HG03442 (cell line): ENCODE measurements at regions not wholly inside any gene's neighbourhood (a gene's known extent, or its start where the extent isn't known, plus 50 kb on each side); places are given as distances from the start of the nearest gene placed in this dataset.

Experiments
- ATAC-seq: cut with Tn5 transposase; IDR thresholded peaks from one replicate; pipeline ENCODE4 v1.9.1; 2021; ENCODE audit warnings: mild to moderate bottlenecking, moderate library complexity; ENCODE audit not compliant: unreplicated experiment

- no peak for ATAC-seq
Observed at GRCh38 chr4:166481055-166481454, 608.0 kb downstream of the TLL1 start.

GRCh38 chr4:166481739-166482138 lies 608.7 kb downstream of the TLL1 start:
- no peak for ATAC-seq

GRCh38 chr4:166482758-166483157 lies 609.7 kb downstream of the TLL1 start:
- ATAC-seq: no peak

- no peak for ATAC-seq
Observed at GRCh38 chr4:166491635-166492034, 618.6 kb downstream of the TLL1 start.

GRCh38 chr4:166493924-166494345 lies 620.9 kb downstream of the TLL1 start:
- no peak for ATAC-seq

GRCh38 chr4:166498546-166498945 lies 625.5 kb downstream of the TLL1 start:
- no peak for ATAC-seq

- peak; percentile 75 for ATAC-seq
Observed at GRCh38 chr4:166499820-166500219, 626.8 kb downstream of the TLL1 start.

- ATAC-seq: peak; percentile 53
Observed at GRCh38 chr4:166501941-166502382, 628.9 kb downstream of the TLL1 start.

GRCh38 chr4:166502660-166503059 lies 629.6 kb downstream of the TLL1 start:
- no peak for ATAC-seq

- ATAC-seq: no peak
Observed at GRCh38 chr4:166506051-166506450, 633.0 kb downstream of the TLL1 start.

- ATAC-seq: no peak
Observed at GRCh38 chr4:166512267-166512666, 639.2 kb downstream of the TLL1 start.

GRCh38 chr4:166518315-166518714 lies 645.3 kb downstream of the TLL1 start:
- no peak for ATAC-seq

GRCh38 chr4:166518776-166519175 lies 645.7 kb downstream of the TLL1 start:
- ATAC-seq: no peak

GRCh38 chr4:166519774-166520173 lies 646.7 kb downstream of the TLL1 start:
- no peak for ATAC-seq

GRCh38 chr4:166527500-166527899 lies 654.5 kb downstream of the TLL1 start:
- ATAC-seq: no peak

- ATAC-seq: no peak
Observed at GRCh38 chr4:166531703-166532102, 658.7 kb downstream of the TLL1 start.

- ATAC-seq: no peak
Observed at GRCh38 chr4:166535865-166536264, 662.8 kb downstream of the TLL1 start.

- no peak for ATAC-seq
Observed at GRCh38 chr4:166538491-166539005, 665.5 kb downstream of the TLL1 start.

GRCh38 chr4:166546009-166546408 lies 673.0 kb downstream of the TLL1 start:
- no peak for ATAC-seq

GRCh38 chr4:166577639-166578038 lies 656.7 kb downstream of the SPOCK3 start:
- ATAC-seq: no peak

GRCh38 chr4:166585491-166585890 lies 648.8 kb downstream of the SPOCK3 start:
- ATAC-seq: no peak

GRCh38 chr4:166594326-166594946 lies 639.9 kb downstream of the SPOCK3 start:
- peak; percentile 96 for ATAC-seq

- ATAC-seq: no peak
Observed at GRCh38 chr4:166600264-166600663, 634.0 kb downstream of the SPOCK3 start.
